Large intestine (tissue), 3 donors: ENCODE measurements at regions not wholly inside any gene's neighbourhood (a gene's known extent, or its start where the extent isn't known, plus 50 kb on each side); places are given as distances from the start of the nearest gene placed in this dataset.

ENCODE experiments used
- DNase-seq, 2 donors: peaks; one replicate each; pipeline versions ENCODE4 v3.0.0 to v3.0.0-alpha.2; 2013
- H3K27ac ChIP-seq: one replicate; pipeline ENCODE4 v1.5.1; 2013; ENCODE audit warnings: low read length
- H3K27me3 ChIP-seq: 2 replicates; pipeline ENCODE4 v1.6.1; 2013; ENCODE audit warnings: low read length; ENCODE audit not compliant: control insufficient read depth, insufficient read depth
- H3K36me3 ChIP-seq: 2 replicates; pipeline ENCODE4 v1.6.1; 2013; ENCODE audit warnings: low read length; ENCODE audit not compliant: control insufficient read depth, insufficient read depth
- H3K4me1 ChIP-seq: one replicate; pipeline ENCODE4 v1.6.1; 2013; ENCODE audit warnings: low read length; ENCODE audit not compliant: control insufficient read depth, insufficient read depth
- H3K4me3 ChIP-seq: one replicate; pipeline ENCODE4 v1.5.1; 2013; ENCODE audit warnings: low read length
- H3K9me3 ChIP-seq: one replicate; pipeline ENCODE4 v1.6.1; 2013; ENCODE audit warnings: mild to moderate bottlenecking, low read depth, low read length, moderate library complexity; ENCODE audit not compliant: control insufficient read depth
- WGBS: methylation state at CpG from one replicate; pipeline ENCODE4 v1.1.5; 2013; ENCODE audit warnings: low lambda C conversion rate; ENCODE audit not compliant: insufficient coverage; 5-methylcytosine and 5-hydroxymethylcytosine counted together

DNA sequence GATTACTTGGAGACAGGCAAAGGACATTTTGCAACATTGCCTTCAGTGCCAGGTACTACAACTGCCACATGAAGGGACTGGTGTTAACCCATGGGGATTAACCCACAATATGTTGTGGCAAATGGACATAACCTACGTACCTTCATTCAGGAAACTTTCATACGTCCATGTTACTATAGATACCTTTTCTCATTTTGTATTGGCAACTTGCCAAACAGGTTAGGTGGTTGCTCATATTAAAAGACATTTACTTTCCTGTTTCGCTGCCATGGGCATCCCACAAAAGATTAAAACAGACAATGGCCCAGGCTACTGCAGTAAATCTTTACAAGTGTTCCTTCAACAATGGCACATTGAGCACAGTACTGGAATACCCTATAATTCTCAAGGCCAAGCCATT, 925.3 kb downstream of the SLITRK6 start:
- DNase-seq = no peak
- Histone ChIP-seq H3K4me3 (no peak overlapping the region), H3K36me3 (no peaks in the 10 kb centered on the region), H3K27me3 (no peaks in the 10 kb centered on the region), H3K4me1 (no peaks in the 10 kb centered on the region), H3K9me3 (no peaks in the 10 kb centered on the region), H3K27ac (no peak overlapping the region)
- WGBS = 88% methylated on average over 2 of the region's 3 CpGs

DNA sequence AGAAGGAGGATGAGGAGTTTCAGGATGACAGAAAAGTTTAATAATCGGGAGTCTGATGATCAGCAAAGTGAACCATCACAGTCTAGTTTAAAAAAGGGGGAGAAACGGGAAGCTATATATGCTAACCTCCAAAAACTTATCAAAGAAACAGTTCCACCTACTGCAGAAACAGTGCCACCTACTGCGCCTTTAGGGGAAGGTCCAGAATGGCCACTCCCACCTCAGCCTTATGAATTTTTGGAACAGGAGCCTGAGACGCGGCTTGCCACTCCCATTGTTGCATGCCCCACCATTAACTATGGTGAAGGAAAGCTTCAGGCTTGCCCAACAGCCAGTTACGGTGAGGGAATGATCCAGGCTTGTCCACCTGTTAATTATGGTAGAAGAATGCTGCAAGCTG, 929.0 kb downstream of the SLITRK6 start:
- no peak for DNase-seq
- no CpG with 5 or more reads among the region's 6 CpGs for WGBS
- no peak overlapping the region for H3K27ac ChIP-seq

DNA sequence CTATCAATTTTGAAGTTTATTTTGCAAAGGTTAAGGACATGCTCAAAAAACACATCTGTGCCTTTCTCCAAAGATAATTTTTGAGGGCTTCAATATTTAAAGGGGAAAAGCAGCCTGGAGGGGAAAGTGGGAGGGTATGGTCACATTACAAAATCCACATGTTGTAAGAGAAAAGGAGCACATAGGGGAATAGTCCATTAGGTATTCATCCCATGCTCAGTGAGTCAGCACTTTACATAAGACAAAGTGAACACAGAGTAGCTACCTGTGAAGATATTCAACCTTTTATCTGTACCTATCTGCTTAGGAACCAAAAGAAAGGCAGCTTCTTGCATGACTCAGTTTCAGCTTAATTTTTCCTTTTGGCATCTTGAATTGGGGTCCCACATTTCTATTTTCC, 932.0 kb downstream of the SLITRK6 start:
- H3K36me3 ChIP-seq = no peaks in the 10 kb centered on the region
- no peaks in the 10 kb centered on the region for H3K9me3 ChIP-seq
- no peak overlapping the region for H3K4me3 ChIP-seq
- H3K27me3 ChIP-seq = no peaks in the 10 kb centered on the region
- H3K27ac ChIP-seq = no peak overlapping the region
- H3K4me1 ChIP-seq = no peaks in the 10 kb centered on the region
- DNase-seq = no peak

More for the DNA sequence above, 929.0 kb downstream of the SLITRK6 start:
- H3K4me3 ChIP-seq = no peak overlapping the region
- no peaks in the 10 kb centered on the region for H3K36me3 ChIP-seq
- H3K4me1 ChIP-seq = no peaks in the 10 kb centered on the region
- no peaks in the 10 kb centered on the region for H3K9me3 ChIP-seq
- no peaks in the 10 kb centered on the region for H3K27me3 ChIP-seq

DNA sequence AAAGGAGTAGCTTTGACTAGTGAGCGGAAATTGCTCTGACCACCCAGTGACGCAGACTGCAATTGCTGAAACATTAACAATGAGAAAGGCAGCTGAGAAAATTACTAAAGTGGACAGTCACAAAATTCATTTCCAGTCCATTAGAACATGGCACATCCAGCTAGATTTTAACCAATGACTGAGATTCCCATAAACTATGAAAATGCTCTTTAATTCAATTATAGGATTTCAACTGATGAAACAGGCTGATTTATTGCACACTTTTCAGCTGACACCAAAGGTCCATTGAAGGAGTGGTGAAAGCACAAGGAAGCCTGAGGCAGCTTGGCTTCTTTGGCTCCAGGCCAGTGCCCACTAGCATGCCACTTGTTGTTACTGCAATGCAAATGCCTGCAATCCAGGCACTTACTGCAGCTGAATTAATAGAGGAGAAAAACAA, 933.4 kb downstream of the SLITRK6 start:
- DNase-seq = no peak
- H3K27me3 ChIP-seq = no peaks in the 10 kb centered on the region
- no peaks in the 10 kb centered on the region for H3K4me1 ChIP-seq
- no peaks in the 10 kb centered on the region for H3K36me3 ChIP-seq
- no peaks in the 10 kb centered on the region for H3K9me3 ChIP-seq
- H3K27ac ChIP-seq = no peak overlapping the region
- whole genome bisulfite sequencing = 100% methylated on average over 1 of the region's 2 CpGs
- no peak overlapping the region for H3K4me3 ChIP-seq

DNA sequence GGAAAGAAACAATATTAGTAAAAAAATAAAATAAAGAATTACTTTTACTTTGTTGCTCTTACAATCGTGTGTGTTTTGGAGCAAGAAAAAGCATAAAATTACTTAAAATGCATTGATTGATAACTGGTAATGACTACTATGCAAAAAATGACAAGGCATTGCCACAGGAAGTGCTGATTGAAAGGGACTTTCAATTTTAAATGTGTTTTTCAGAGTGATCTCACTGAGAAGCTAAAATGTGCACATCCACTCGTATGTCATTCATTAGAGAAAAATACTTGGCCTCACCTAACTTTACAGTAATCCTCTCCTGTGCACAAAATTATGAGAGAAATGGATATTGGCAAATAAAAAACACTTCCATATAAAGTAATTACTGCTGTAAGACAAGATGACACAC, 934.9 kb downstream of the SLITRK6 start:
- H3K27me3 ChIP-seq = no peaks in the 10 kb centered on the region
- no peak overlapping the region for H3K4me3 ChIP-seq
- WGBS = 100% methylated on average over 1 of the region's 2 CpGs
- DNase-seq = no peak
- H3K27ac ChIP-seq = no peak overlapping the region
- H3K36me3 ChIP-seq = no peaks in the 10 kb centered on the region
- H3K4me1 ChIP-seq = no peaks in the 10 kb centered on the region
- H3K9me3 ChIP-seq = no peaks in the 10 kb centered on the region

DNA sequence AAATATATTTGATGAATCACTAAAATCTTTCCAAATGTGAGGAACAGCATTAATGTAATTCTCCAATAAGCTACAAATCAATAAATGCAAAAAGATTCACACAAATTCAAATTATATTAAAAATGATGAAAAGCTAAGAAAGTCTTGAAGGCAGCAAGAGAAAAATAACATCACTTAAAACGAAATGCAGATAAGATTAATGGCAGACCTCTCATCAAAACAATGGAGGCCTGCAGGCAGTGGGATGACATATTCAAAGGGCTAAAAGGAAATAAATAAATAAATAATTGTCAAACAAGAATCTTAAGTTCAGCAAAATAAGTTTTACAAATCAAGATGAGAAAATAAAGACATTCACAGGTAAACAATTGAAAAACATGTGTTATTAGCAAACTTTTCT, 952.1 kb downstream of the SLITRK6 start:
- no peak for DNase-seq
- no peaks in the 10 kb centered on the region for H3K27me3 ChIP-seq
- H3K36me3 ChIP-seq = no peaks in the 10 kb centered on the region
- WGBS = 71% methylated on average over 1 of the region's 1 CpG
- no peaks in the 10 kb centered on the region for H3K4me1 ChIP-seq
- no peak overlapping the region for H3K27ac ChIP-seq
- no peak overlapping the region for H3K4me3 ChIP-seq
- H3K9me3 ChIP-seq = no peaks in the 10 kb centered on the region

DNA sequence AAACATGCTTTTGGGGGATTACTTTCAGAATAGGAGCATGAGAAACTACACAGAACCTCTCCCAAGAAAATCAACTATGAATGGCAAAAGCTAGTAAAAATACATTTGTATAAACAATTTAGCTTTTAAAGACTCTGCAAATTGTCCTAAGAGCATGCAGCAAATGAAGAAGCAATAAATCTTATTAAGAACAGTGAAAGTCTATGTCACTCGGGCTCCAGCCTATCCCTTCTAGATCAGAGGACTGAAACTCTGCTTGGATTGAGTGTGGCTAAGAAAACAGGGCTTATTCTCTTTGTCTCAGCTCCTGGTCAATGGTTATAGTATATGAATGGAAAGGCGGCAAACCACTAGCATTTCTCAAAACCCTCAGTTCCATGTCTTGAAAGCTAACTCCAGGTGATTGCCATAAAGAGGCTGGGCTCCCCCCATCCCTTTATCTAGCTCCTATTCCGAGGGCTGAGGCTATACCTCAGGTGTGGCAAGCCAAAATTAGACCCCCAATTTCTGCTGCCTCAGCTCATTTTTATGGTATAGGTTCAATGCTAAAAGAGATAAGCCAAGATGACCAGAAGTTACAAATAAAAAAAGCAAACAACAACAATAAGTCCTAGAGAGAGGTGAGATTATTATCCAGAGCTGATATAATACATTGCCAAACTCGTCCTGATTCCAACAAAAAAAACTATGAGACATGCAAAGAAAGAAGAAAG, 953.2 kb downstream of the SLITRK6 start:
- Histone ChIP-seq H3K4me1 (no peaks in the 10 kb centered on the region), H3K9me3 (no peaks in the 10 kb centered on the region), H3K36me3 (no peaks in the 10 kb centered on the region), H3K4me3 (no peak overlapping the region), H3K27me3 (no peaks in the 10 kb centered on the region), H3K27ac (no peak overlapping the region)
- WGBS = 38% methylated on average over 1 of the region's 4 CpGs
- no peak for DNase-seq

DNA sequence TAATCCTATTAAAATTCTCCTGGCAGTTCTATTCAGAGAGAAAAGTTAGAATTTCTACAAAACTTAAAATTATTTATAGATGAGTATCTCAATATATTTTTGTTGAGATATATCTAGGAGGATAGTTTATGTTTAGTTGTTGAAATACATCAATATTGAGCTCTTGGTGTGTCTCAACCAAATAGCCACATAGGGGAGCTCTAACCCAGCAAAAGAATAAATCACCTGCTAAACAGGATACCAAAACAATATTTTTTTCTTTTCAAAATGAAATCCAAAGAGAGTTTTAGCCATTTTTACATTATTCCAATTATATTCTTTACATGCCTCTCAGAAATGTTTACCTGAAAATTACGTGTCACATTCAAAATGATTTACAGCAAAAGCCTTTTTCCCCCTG, 954.7 kb downstream of the SLITRK6 start:
- Histone ChIP-seq H3K27me3 (no peaks in the 10 kb centered on the region), H3K4me1 (no peaks in the 10 kb centered on the region), H3K27ac (no peak overlapping the region), H3K9me3 (no peaks in the 10 kb centered on the region), H3K36me3 (no peaks in the 10 kb centered on the region), H3K4me3 (no peak overlapping the region)
- WGBS = 22% methylated on average over 1 of the region's 1 CpG
- DNase-seq = no peak

DNA sequence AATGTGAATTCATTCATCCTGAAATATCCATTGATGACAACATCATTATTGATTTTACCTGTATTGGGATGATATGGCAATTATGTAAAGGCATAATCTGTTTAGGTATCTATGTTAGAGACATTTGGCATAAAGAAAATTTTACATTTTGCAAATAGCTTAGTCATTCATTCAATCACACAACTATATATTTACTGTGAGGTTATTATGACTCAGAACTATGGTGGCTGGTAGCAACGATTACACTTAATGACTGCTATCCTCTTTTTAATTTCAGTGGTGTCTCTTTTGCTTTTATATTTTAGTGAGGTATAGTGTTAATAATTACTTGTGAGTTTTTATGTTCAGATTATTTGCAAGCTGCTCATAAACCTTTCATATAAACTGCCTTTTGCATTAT, 955.9 kb downstream of the SLITRK6 start:
- Histone ChIP-seq H3K27me3 (no peaks in the 10 kb centered on the region), H3K36me3 (no peaks in the 10 kb centered on the region), H3K9me3 (no peaks in the 10 kb centered on the region), H3K4me1 (no peaks in the 10 kb centered on the region), H3K4me3 (no peak overlapping the region), H3K27ac (no peak overlapping the region)
- no peak for DNase-seq
- WGBS = no CpG with 5 or more reads among the region's 1 CpG

DNA sequence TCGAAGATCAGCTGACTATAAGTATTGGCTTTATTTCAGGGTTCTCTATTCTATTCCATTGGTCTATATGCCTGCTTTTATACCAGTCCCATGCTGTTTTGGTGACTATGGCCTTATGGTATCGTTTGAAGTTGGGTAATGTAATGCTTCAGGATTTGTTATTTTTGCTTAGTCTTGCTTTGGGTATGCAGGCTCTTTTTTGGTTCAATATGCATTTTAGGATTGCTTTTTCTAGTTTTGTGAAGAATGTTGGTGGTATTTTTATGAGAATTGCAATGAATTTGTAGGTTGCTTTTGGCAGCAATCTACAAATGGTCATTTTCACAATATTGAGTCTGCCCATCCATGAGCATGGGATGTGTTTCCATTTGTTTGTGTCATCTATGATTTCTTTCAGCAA, 951.9 kb upstream of the SLITRK1 start:
- no CpG with 5 or more reads among the region's 2 CpGs for WGBS

More for the DNA sequence above, 951.9 kb upstream of the SLITRK1 start:
- Histone ChIP-seq H3K36me3 (no peaks in the 10 kb centered on the region), H3K4me1 (no peaks in the 10 kb centered on the region), H3K4me3 (no peak overlapping the region), H3K27ac (no peak overlapping the region), H3K27me3 (no peaks in the 10 kb centered on the region), H3K9me3 (no peaks in the 10 kb centered on the region)
- DNase-seq = no peak
